Right renal cortex interstitium (tissue), 3 donors: ENCODE measurements at regions not wholly inside any gene's neighbourhood (a gene's known extent, or its start where the extent isn't known, plus 50 kb on each side); places are given as distances from the start of the nearest gene placed in this dataset.
"Not testable (repeated sequence)": the region's sequence is repeated elsewhere in the genome, so short reads cannot be mapped to it uniquely, and the experiment has no call there.

ENCODE experiments used
- DNase-seq, 3 donors: peaks; one replicate each; pipeline ENCODE4 v3.0.0-alpha.2; 2013; ENCODE audit warnings: low read depth in 3 of 3, low spot score in 2 of 3

- DNase-seq: no peak
These were observed 74.7 kb upstream of the DLG1 start for GRCh38 chr3:197373096-197373495.

GRCh38 chr3:197372047-197372661 is 73.7 kb upstream of the DLG1 start:
- DNase-seq: peak in 1 of 3 donors; percentile 53

GRCh38 chr3:197371591-197372046 is 73.2 kb upstream of the DLG1 start:
- no peak for DNase-seq

GRCh38 chr3:197369545-197369944 is 71.1 kb upstream of the DLG1 start:
- no peak for DNase-seq

- no peak for DNase-seq
These were observed 70.4 kb upstream of the DLG1 start for GRCh38 chr3:197368821-197369220.

GRCh38 chr3:197368330-197368729 is 69.9 kb upstream of the DLG1 start:
- DNase-seq: no peak

- DNase-seq: no peak
These were observed 68.8 kb upstream of the DLG1 start for GRCh38 chr3:197367081-197367780.

GRCh38 chr3:197366301-197367044 is 68.1 kb upstream of the DLG1 start:
- no peak for DNase-seq

- no peak for DNase-seq
These were observed 67.2 kb upstream of the DLG1 start for GRCh38 chr3:197365586-197365985.

- DNase-seq: no peak
These were observed 66.1 kb upstream of the DLG1 start for GRCh38 chr3:197364410-197365071.

- no peak for DNase-seq
These were observed 65.4 kb upstream of the DLG1 start for GRCh38 chr3:197363553-197364409.

- DNase-seq: no peak
These were observed 63.7 kb upstream of the DLG1 start for GRCh38 chr3:197362081-197362480.

- not testable (repeated sequence) for DNase-seq
These were observed 61.7 kb upstream of the DLG1 start for GRCh38 chr3:197360095-197360494.

GRCh38 chr3:197359476-197359875 is 61.1 kb upstream of the DLG1 start:
- not testable (repeated sequence) for DNase-seq

- DNase-seq: no peak
These were observed 58.3 kb upstream of the DLG1 start for GRCh38 chr3:197356741-197357140.

- no peak for DNase-seq
These were observed 57.9 kb upstream of the DLG1 start for GRCh38 chr3:197356275-197356674.

GRCh38 chr3:197355713-197356112 is 57.3 kb upstream of the DLG1 start:
- no peak for DNase-seq

- peak in 2 of 3 donors; percentile 66 to 78 for DNase-seq
These were observed 56.2 kb upstream of the DLG1 start for GRCh38 chr3:197354568-197355001.

GRCh38 chr3:197353867-197354567 is 55.6 kb upstream of the DLG1 start:
- no peak for DNase-seq
